ENCODE measurements at regions not wholly inside any gene's neighbourhood (a gene's known extent, or its start where the extent isn't known, plus 50 kb on each side); places are given as distances from the start of the nearest gene placed in this dataset.

- TF ChIP-seq, protein P1, sequence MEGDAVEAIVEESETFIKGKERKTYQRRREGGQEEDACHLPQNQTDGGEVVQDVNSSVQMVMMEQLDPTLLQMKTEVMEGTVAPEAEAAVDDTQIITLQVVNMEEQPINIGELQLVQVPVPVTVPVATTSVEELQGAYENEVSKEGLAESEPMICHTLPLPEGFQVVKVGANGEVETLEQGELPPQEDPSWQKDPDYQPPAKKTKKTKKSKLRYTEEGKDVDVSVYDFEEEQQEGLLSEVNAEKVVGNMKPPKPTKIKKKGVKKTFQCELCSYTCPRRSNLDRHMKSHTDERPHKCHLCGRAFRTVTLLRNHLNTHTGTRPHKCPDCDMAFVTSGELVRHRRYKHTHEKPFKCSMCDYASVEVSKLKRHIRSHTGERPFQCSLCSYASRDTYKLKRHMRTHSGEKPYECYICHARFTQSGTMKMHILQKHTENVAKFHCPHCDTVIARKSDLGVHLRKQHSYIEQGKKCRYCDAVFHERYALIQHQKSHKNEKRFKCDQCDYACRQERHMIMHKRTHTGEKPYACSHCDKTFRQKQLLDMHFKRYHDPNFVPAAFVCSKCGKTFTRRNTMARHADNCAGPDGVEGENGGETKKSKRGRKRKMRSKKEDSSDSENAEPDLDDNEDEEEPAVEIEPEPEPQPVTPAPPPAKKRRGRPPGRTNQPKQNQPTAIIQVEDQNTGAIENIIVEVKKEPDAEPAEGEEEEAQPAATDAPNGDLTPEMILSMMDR (IDR thresholded peaks at IDR 0.05), result no peak
- no peak for TF ChIP-seq POLR2A (IDR thresholded peaks at IDR 0.05)
Observed at GRCh38 chrX:10929747-10930146, 181.4 kb upstream of the HCCS start.
